Upper lobe of left lung (tissue), 6 donors: ENCODE measurements at regions not wholly inside any gene's neighbourhood (a gene's known extent, or its start where the extent isn't known, plus 50 kb on each side); places are given as distances from the start of the nearest gene placed in this dataset.

Experiments used
- ATAC-seq, 2 donors: fragments of 200-7000 bp; cut with Tn5 transposase; one replicate each; pipeline ENCODE4 v1.9.1; 2022; ENCODE audit warnings: mild to moderate bottlenecking in 2 of 2, moderate library complexity in 2 of 2; ENCODE audit not compliant: low FRiP score in 2 of 2
- DNase-seq, 2 donors: peaks; one replicate each; pipeline ENCODE4 v3.0.0-alpha.2; 2019 to 2020
- H3K27ac ChIP-seq, 4 donors: fragments of 200-600 bp; sonication (generic); one replicate each; pipeline ENCODE4 v1.5.1; 2016 to 2019
- H3K27me3 ChIP-seq, 4 donors: fragments of 200-600 bp; sonication (generic); one replicate each; pipeline ENCODE4 v1.5.1; 2017 to 2019
- H3K36me3 ChIP-seq, 4 donors: fragments of 200-600 bp; sonication (generic); one replicate each; pipeline ENCODE4 v1.5.1; 2016 to 2019
- H3K4me1 ChIP-seq, 4 donors: fragments of 200-600 bp; sonication (generic); one replicate each; pipeline ENCODE4 v1.5.1; 2018 to 2019
- H3K4me3 ChIP-seq, 4 donors: fragments of 200-600 bp; sonication (generic); one replicate each; pipeline ENCODE4 v1.5.1; 2017 to 2019; ENCODE audit warnings: mild to moderate bottlenecking in 2 of 4, moderate library complexity in 1 of 4
- H3K9me3 ChIP-seq, 4 donors: fragments of 200-600 bp; sonication (generic); one replicate each; pipeline ENCODE4 v1.5.1; 2018 to 2019
- EP300 ChIP-seq, 4 donors: sonication (generic); formaldehyde crosslinking; IDR thresholded peaks; one replicate each; pipeline ENCODE4 v1.5.1; 2017; ENCODE audit warnings: antibody characterized with exemption in 4 of 4, control low read depth in 2 of 4
- POLR2A ChIP-seq, 4 donors: fragments of 450-650 bp; IDR thresholded peaks; one replicate each; pipeline ENCODE4 v1.5.1; 2016 to 2017; ENCODE audit warnings: antibody characterized with exemption in 4 of 4, mild to moderate bottlenecking in 2 of 4
- POLR2AphosphoS5 ChIP-seq, 2 donors: sonication (generic); formaldehyde crosslinking; IDR thresholded peaks; one replicate each; pipeline ENCODE4 v1.5.1; 2017; ENCODE audit warnings: antibody characterized with exemption in 2 of 2
- WGBS, 2 donors: methylation state at CpG; one replicate each; pipeline ENCODE4 v1.1.5; 2017 to 2018; 5-methylcytosine and 5-hydroxymethylcytosine counted together
- TF ChIP-seq, protein P1 (sequence below), 6 experiments: fragments of 450-650 bp in 4 of 6; fragments of 200-600 bp in 2 of 6; sonication (generic) in 2 of 6; IDR thresholded peaks; one replicate each; pipeline ENCODE4 v1.5.1; 2016 to 2019; ENCODE audit warnings: antibody characterized with exemption in 6 of 6
- donor health status: DM: no; HTN: no; CAD: no; lungs with moderate emphysema.
- donor health status: DM: no; HTN: yes; CAD: no; lungs with severe emphysema.

DNA sequence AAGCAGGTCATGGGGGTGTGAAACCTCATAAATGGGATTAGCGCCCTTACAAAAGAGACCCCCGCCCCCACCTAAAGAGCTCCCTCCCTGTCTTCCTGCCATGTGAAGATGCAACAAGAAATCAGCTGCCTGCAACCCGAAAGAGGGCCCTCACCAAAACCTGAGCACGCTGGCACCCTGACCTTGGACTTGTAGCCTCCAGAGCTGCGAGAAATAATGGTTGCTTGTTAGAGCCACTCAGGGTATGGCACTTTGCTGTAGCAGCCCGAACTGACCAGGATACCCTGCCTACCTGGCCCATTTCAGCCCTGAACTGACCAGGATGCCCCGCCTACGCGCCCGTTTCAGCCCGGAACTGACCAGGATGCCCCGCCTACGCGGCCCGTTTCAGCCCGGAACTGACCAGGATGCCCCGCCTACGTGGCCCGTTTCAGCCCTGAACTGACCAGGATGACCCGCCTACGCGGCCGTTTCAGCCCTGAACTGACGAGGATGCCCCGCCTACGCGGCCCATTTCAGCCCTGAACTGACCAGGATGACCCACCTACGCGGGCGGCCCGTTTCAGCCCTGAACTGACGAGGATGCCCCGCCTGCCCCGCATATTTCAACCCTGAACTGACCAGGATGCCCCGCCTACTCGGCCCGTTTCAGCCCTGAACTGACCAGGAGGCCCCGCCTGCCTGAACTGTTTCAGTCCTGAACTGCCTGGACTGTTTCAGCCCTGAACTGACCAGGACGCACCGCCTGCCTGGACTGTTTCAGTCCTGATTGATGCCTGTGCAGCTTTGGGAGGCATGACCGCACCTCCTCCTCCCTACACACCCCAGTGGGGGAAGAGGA, 120.0 kb downstream of the UQCRFS1 start:
- Histone ChIP-seq H3K27ac (no peak overlapping the region), H3K4me3 (no peak overlapping the region), H3K36me3 (no peaks in the 10 kb centered on the region), H3K9me3 (no peaks in the 10 kb centered on the region), H3K27me3 (no peaks in the 10 kb centered on the region), H3K4me1 (no peaks in the 10 kb centered on the region)
- TF ChIP-seq EP300 (IDR thresholded peaks at IDR 0.05) (no peak), POLR2A (IDR thresholded peaks at IDR 0.05) (no peak), POLR2AphosphoS5 (IDR thresholded peaks at IDR 0.05) (no peak)
- TF ChIP-seq, protein P1, sequence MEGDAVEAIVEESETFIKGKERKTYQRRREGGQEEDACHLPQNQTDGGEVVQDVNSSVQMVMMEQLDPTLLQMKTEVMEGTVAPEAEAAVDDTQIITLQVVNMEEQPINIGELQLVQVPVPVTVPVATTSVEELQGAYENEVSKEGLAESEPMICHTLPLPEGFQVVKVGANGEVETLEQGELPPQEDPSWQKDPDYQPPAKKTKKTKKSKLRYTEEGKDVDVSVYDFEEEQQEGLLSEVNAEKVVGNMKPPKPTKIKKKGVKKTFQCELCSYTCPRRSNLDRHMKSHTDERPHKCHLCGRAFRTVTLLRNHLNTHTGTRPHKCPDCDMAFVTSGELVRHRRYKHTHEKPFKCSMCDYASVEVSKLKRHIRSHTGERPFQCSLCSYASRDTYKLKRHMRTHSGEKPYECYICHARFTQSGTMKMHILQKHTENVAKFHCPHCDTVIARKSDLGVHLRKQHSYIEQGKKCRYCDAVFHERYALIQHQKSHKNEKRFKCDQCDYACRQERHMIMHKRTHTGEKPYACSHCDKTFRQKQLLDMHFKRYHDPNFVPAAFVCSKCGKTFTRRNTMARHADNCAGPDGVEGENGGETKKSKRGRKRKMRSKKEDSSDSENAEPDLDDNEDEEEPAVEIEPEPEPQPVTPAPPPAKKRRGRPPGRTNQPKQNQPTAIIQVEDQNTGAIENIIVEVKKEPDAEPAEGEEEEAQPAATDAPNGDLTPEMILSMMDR (IDR thresholded peaks at IDR 0.05): no peak
- 90% methylated on average over 35 to 41 of the region's 41 CpGs for WGBS, 2 donors
- DNase-seq (peak in 1 of 2 donors; percentile 73), ATAC-seq (peak in 1 of 2 donors; percentile 84)

DNA sequence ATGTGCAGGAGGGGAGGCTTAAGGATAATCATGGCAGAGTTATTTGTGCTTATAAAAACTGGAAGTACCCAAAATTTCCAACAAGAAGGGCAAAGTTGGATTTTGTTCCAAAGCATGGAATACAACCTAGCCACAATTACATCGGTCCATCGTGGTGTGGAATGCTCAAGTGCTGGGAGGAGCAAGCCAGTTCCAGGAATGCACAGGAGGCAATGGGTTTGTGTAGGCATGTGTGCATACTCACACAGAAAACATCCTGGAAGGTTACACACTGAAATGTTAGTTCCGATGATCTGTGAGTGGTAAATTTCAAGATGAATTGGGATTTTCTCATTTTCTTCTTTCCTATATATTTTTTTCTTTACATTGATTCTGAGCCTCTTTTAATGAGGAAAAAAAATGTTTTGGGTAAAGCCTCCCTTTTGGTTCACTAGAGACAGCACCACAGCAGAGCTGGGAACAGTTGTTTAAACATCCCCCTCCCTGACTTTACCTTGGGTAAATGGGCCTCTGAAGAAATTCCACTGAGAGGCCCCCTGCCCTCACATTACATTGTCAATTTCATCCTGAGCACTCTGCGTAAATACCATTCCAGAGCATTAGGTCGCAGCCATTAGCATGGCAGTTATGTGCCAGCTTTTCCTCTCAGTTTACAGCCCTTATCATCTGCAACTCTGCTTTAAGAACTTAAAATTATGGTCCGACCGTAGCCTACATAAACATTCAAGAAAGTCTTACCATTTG, 122.0 kb downstream of the UQCRFS1 start:
- 53 to 57% methylated on average over 7 of the region's 7 CpGs for WGBS, 2 donors

DNA sequence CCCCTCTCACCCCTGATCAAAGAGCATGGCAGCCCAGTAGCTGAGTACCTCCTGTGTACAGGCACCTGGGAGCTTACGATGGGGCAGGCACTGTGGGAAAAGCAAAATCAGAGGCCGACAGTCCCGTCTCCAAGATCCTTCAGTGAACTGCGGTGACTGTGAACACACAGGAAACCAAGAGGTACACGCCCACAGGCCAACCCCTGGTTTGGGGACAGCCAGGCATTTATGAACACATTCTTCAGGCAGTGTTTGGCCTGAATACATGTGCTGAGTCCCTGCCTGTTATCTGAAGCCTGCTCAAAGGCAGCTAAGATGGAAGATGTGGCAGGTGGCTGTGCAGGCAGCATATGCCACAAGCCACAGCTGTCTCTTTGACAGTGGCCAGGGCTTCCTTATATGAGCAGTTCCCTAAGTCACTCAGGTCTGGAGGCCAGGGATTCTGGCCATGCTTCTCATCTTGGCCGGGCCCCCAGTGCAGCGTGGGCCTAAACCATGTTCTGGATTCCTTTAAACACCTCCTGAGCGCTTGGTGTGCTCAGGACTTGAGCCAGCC, 123.6 kb downstream of the UQCRFS1 start:
- H3K4me3 ChIP-seq: no peak overlapping the region
- no peaks in the 10 kb centered on the region for H3K9me3 ChIP-seq
- H3K36me3 ChIP-seq: no peaks in the 10 kb centered on the region
- 76% methylated on average over 8 of the region's 8 CpGs; no CpG with 5 or more reads in 1 of the 2 donors for WGBS, 2 donors
- H3K27ac ChIP-seq: no peak overlapping the region
- no peaks in the 10 kb centered on the region for H3K27me3 ChIP-seq
- TF ChIP-seq POLR2A (IDR thresholded peaks at IDR 0.05): no peak
- TF ChIP-seq EP300 (IDR thresholded peaks at IDR 0.05): no peak
- TF ChIP-seq, protein P1 (IDR thresholded peaks at IDR 0.05): no peak
- no peak for TF ChIP-seq POLR2AphosphoS5 (IDR thresholded peaks at IDR 0.05)
- no peak for ATAC-seq
- no peak for DNase-seq
- no peaks in the 10 kb centered on the region for H3K4me1 ChIP-seq

More for the DNA sequence above, 122.0 kb downstream of the UQCRFS1 start:
- no peaks in the 10 kb centered on the region for H3K27me3 ChIP-seq
- H3K4me3 ChIP-seq: no peak overlapping the region
- H3K36me3 ChIP-seq: no peaks in the 10 kb centered on the region
- TF ChIP-seq POLR2AphosphoS5 (IDR thresholded peaks at IDR 0.05): no peak
- TF ChIP-seq, protein P1 (IDR thresholded peaks at IDR 0.05): no peak
- TF ChIP-seq EP300 (IDR thresholded peaks at IDR 0.05): no peak
- TF ChIP-seq POLR2A (IDR thresholded peaks at IDR 0.05): no peak
- DNase-seq (no peak), ATAC-seq (no peak)
- no peaks in the 10 kb centered on the region for H3K4me1 ChIP-seq
- H3K27ac ChIP-seq: no peak overlapping the region
- no peaks in the 10 kb centered on the region for H3K9me3 ChIP-seq

DNA sequence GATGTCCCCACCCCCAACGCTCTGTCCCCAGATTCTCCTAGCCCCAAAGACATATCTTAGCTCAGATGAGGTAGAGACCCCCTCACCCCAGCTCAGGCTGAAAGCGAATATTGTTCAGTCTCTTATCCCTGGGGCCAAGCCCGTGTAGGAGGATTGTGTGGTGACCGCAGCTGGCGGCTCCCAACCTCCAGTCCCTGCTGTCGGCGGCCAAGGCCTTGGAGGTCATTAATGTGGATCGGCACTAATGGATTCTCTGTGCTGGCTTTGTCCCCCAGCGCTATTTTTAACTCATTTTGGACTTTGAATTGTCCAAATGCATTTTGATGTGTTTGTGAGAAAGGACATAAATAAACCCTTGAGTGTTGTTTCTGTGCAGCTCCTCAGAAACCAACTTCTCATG, 124.2 kb downstream of the UQCRFS1 start:
- Histone ChIP-seq H3K9me3 (no peaks in the 10 kb centered on the region), H3K4me3 (no peak overlapping the region), H3K36me3 (no peaks in the 10 kb centered on the region), H3K27ac (no peak overlapping the region), H3K27me3 (no peaks in the 10 kb centered on the region), H3K4me1 (no peaks in the 10 kb centered on the region)
- ATAC-seq (no peak), DNase-seq (peak in 1 of 2 donors; percentile 38)
- no peak for TF ChIP-seq EP300 (IDR thresholded peaks at IDR 0.05)
- TF ChIP-seq POLR2A (IDR thresholded peaks at IDR 0.05): no peak
- TF ChIP-seq, protein P1 (IDR thresholded peaks at IDR 0.05): no peak
- TF ChIP-seq POLR2AphosphoS5 (IDR thresholded peaks at IDR 0.05): no peak
- 82 to 88% methylated on average over 9 of the region's 9 CpGs for WGBS, 2 donors
